ENCODE measurements at regions not wholly inside any gene's neighbourhood (a gene's known extent, or its start where the extent isn't known, plus 50 kb on each side); places are given as distances from the start of the nearest gene placed in this dataset.
A peak's percentile ranks its signal among the peaks of the same experiment; 100 is the strongest.

- ChIA-PET CTCF (ENCODE audit: low intra/inter-chr PET ratio, low total read pairs) (no interaction called here), POLR2A (no interaction called here)
- Histone ChIP-seq H2AFZ (ENCODE audit: low read length) (no peak overlapping the region), H4K20me1 (ENCODE audit: insufficient read depth, low read length) (no peaks in the 10 kb centered on the region), H3K4me2 (ENCODE audit: low read depth, low read length) (no peak overlapping the region), H3K9me3 (ENCODE audit: low read length) (0 out of 2 replicates have a peak, but pooled peaks cover under 1% of the 10 kb centered on the region), H3K4me3 (replicated peaks in 1 of 3; ENCODE audit: insufficient read depth in 1 of 3, low read depth in 2 of 3, low read length in 3 of 3) (no peak overlapping the region), H3K79me2 (ENCODE audit: insufficient read depth, low read length) (no peaks in the 10 kb centered on the region), H3K4me1 (ENCODE audit: insufficient read depth, low read length) (peaks cover 36% of the 10 kb centered on the region), H3K27me3 (ENCODE audit: control insufficient read depth in 1 of 2, insufficient read depth in 2 of 2, low read length in 2 of 2) (peaks cover 4 to 20% of the 10 kb centered on the region in 2 experiments; a peak in 3 of 5 replicates), H3K27ac (ENCODE audit: extremely low read length, insufficient read depth, low read length) (no peak overlapping the region), H3K9ac (ENCODE audit: insufficient read depth, low read depth, low read length) (no peak overlapping the region), H3K36me3 (replicated peaks in 1 of 2; ENCODE audit: control insufficient read depth in 1 of 2, insufficient read depth in 2 of 2, low read length in 2 of 2) (no peaks in the 10 kb centered on the region)
- TF ChIP-seq NCOA1 (CRISPR knock-in tag; IDR thresholded peaks at IDR 0.05) (no peak), ZNF687 (CRISPR knock-in tag; IDR thresholded peaks at IDR 0.05) (0 out of 2 replicates have a peak, but pooled peaks have one; percentile 9), CTCF (CRISPR knock-in tag; IDR thresholded peaks at IDR 0.05) (0 out of 2 replicates have a peak, but pooled peaks have one; percentile 10)
- no peak for FAIRE-seq
- DNase-seq (ENCODE audit: low spot score): no peak
- WGBS (ENCODE audit: low lambda C conversion rate): 55% methylated on average over 20 of the region's 21 CpGs
- intact Hi-C loops (cut with micrococcal nuclease; ENCODE audit: unreplicated experiment): no loop called here
- in situ Hi-C loops (cut with HindIII; ENCODE audit: extremely low pct_ligation_motif_present, low pct_unique_long_range_greater_than_20kb): no loop called here
- peak; percentile 11; the same call in 1 of the 3 replicates for ATAC-seq
- no TSS peak for BruUV-seq (replicated peaks)
Measured at GRCh38 chr2:120622886-120623753, 112.5 kb upstream of the GLI2 start.
